ENCODE measurements at regions not wholly inside any gene's neighbourhood (a gene's known extent, or its start where the extent isn't known, plus 50 kb on each side); places are given as distances from the start of the nearest gene placed in this dataset.
"Not testable (repeated sequence)": the region's sequence is repeated elsewhere in the genome, so short reads cannot be mapped to it uniquely, and the experiment has no call there.

DNA sequence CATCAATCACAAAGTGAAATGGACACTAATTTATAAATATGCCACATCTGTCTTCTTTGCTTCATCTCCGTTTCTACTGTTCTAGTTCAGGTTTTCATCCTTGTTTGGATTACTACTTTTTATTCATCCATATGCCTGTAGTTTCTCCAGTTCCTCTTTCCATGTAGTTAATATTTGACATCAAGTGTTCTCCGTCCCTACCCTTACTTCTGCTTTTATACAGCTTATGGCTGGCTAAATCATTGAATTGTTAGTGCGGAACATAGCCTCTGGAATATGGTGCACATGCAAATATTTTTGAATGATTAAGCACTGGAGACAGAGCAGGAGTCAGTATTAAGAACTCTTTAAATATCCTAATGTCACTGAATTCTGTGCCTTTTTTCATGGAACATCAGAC lies 230.0 kb upstream of the PPP1R3A start:
- H3K27me3 Mint-ChIP-seq (ENCODE audit: low read depth) = no peaks in the 10 kb centered on the region
- no peaks in the 10 kb centered on the region for H3K9me3 Mint-ChIP-seq
- H3K36me3 Mint-ChIP-seq (ENCODE audit: insufficient read depth) = no peaks in the 10 kb centered on the region
- no peak for ATAC-seq
- no peak overlapping the region for H3K4me3 Mint-ChIP-seq
- no peaks in the 10 kb centered on the region for H3K4me1 Mint-ChIP-seq (ENCODE audit: low read depth)
- no peak for DNase-seq

DNA sequence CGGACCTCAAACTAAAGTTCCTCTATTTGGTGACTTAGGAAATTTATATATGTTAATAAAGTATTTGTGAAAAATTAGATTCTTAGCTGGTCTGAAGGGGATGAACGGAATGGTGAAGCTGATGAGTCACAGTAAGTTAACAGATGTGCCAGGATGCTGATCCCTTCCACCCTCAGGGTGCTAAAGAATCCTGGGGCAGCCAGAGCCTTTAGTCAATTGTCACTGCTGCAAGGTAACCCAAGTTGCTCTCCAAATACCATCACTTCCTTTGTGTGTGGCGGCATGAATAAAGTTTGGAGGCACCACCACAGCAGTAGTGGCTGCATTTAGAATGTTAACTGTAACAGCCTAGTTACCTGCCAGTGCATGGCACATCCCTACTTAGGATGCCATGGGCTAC lies 222.6 kb upstream of the PPP1R3A start:
- Mint-ChIP-seq H3K4me3 (no peak overlapping the region), H3K36me3 (ENCODE audit: insufficient read depth) (no peaks in the 10 kb centered on the region), H3K27me3 (ENCODE audit: low read depth) (no peaks in the 10 kb centered on the region), H3K9me3 (no peaks in the 10 kb centered on the region), H3K4me1 (ENCODE audit: low read depth) (no peaks in the 10 kb centered on the region)
- DNase-seq (no peak), ATAC-seq (no peak)

DNA sequence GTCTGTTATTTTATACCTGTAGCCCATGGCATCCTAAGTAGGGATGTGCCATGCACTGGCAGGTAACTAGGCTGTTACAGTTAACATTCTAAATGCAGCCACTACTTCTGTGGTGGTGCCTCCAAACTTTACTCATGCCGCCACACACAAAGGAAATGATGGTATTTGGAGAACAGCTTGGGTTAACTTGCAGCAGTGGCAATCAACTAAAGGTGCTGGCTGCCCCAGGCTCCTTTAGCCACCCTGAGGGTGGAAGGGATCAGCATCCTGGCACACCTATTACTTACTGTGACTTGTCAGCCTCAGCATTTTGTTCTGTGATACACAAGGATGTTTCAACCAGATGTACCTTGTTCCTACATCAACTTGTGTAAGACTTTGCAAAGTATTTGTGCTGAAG lies 221.8 kb upstream of the PPP1R3A start:
- Mint-ChIP-seq H3K36me3 (ENCODE audit: insufficient read depth) (no peaks in the 10 kb centered on the region), H3K4me3 (no peak overlapping the region), H3K9me3 (no peaks in the 10 kb centered on the region), H3K27me3 (ENCODE audit: low read depth) (no peaks in the 10 kb centered on the region), H3K4me1 (ENCODE audit: low read depth) (no peaks in the 10 kb centered on the region)
- DNase-seq = no peak
- no peak for ATAC-seq

DNA sequence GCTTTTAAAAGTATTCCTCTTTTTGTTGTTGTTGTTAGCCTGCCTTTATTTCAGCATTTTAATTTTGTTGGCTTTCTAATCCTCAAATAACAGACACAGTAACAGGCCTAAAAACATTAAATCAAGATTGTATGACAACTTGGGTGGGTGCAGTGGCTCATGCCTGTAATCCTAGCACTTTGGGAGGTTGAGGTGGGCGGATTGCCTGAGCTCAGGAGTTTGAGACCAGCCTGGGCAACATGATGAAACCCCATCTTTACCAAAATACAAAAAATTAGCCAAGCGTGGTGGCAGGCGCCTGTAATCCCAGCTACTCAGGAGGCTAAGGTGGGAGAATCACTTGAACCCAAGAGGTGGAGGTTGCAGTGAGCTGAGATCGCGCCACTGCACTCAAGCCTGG lies 220.9 kb upstream of the PPP1R3A start:
- ATAC-seq; H3K36me3 Mint-ChIP-seq (ENCODE audit: insufficient read depth); DNase-seq; H3K4me3 Mint-ChIP-seq; H3K27me3 Mint-ChIP-seq (ENCODE audit: low read depth); H3K4me1 Mint-ChIP-seq (ENCODE audit: low read depth); H3K9me3 Mint-ChIP-seq: not testable (repeated sequence)

GRCh38 chr7:114138587-114138986 lies 219.8 kb upstream of the PPP1R3A start:
- ATAC-seq (no peak), DNase-seq (no peak)
- Mint-ChIP-seq H3K36me3 (ENCODE audit: insufficient read depth) (no peaks in the 10 kb centered on the region), H3K9me3 (no peaks in the 10 kb centered on the region), H3K27me3 (ENCODE audit: low read depth) (no peaks in the 10 kb centered on the region), H3K4me1 (ENCODE audit: low read depth) (no peaks in the 10 kb centered on the region), H3K4me3 (no peak overlapping the region)

- DNase-seq (no peak), ATAC-seq (no peak)
- Mint-ChIP-seq H3K36me3 (ENCODE audit: insufficient read depth) (no peaks in the 10 kb centered on the region), H3K9me3 (no peaks in the 10 kb centered on the region), H3K4me1 (ENCODE audit: low read depth) (no peaks in the 10 kb centered on the region), H3K4me3 (no peak overlapping the region), H3K27me3 (ENCODE audit: low read depth) (no peaks in the 10 kb centered on the region)
Measured at GRCh38 chr7:114133717-114134116, 214.9 kb upstream of the PPP1R3A start.

GRCh38 chr7:114130866-114131265 lies 212.1 kb upstream of the PPP1R3A start:
- DNase-seq (no peak), ATAC-seq (no peak)
- H3K4me3 Mint-ChIP-seq = no peak overlapping the region
- H3K36me3 Mint-ChIP-seq (ENCODE audit: insufficient read depth) = no peaks in the 10 kb centered on the region
- no peaks in the 10 kb centered on the region for H3K4me1 Mint-ChIP-seq (ENCODE audit: low read depth)
- no peaks in the 10 kb centered on the region for H3K27me3 Mint-ChIP-seq (ENCODE audit: low read depth)
- H3K9me3 Mint-ChIP-seq = no peaks in the 10 kb centered on the region

GRCh38 chr7:114128880-114129279 lies 210.1 kb upstream of the PPP1R3A start:
- H3K4me1 Mint-ChIP-seq (ENCODE audit: low read depth) = no peaks in the 10 kb centered on the region
- ATAC-seq = no peak
- no peak for DNase-seq
- H3K4me3 Mint-ChIP-seq = no peak overlapping the region
- H3K9me3 Mint-ChIP-seq = no peaks in the 10 kb centered on the region
- H3K27me3 Mint-ChIP-seq (ENCODE audit: low read depth) = peaks cover 4% of the 10 kb centered on the region
- H3K36me3 Mint-ChIP-seq (ENCODE audit: insufficient read depth) = no peaks in the 10 kb centered on the region

DNA sequence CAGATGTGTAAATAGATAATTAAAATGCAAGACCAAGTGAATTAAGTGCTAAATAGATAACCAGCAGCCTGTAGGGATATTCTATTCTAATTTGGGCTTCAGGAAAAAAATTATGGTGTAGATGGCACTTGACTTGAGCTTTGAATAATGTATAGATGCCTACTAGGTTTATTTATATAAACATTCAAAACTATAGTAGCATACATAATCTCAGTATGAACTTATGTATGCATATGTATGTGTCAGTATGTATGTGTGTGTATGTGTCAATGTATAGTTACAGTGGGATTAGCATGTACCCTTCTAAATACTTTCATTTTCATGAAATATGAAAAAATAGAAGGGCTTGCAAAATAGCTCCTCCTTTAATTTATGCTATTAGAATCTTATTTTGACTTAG lies 207.3 kb upstream of the PPP1R3A start:
- Mint-ChIP-seq H3K9me3 (no peaks in the 10 kb centered on the region), H3K4me3 (no peak overlapping the region), H3K4me1 (ENCODE audit: low read depth) (no peaks in the 10 kb centered on the region), H3K36me3 (ENCODE audit: insufficient read depth) (no peaks in the 10 kb centered on the region), H3K27me3 (ENCODE audit: low read depth) (peaks cover 4% of the 10 kb centered on the region)
- no peak for DNase-seq
- no peak for ATAC-seq

GRCh38 chr7:114112806-114113205 lies 194.0 kb upstream of the PPP1R3A start:
- Mint-ChIP-seq H3K9me3 (no peaks in the 10 kb centered on the region), H3K27me3 (ENCODE audit: low read depth) (no peaks in the 10 kb centered on the region), H3K36me3 (ENCODE audit: insufficient read depth) (no peaks in the 10 kb centered on the region), H3K4me1 (ENCODE audit: low read depth) (no peaks in the 10 kb centered on the region), H3K4me3 (no peak overlapping the region)
- ATAC-seq (no peak), DNase-seq (no peak)

DNA sequence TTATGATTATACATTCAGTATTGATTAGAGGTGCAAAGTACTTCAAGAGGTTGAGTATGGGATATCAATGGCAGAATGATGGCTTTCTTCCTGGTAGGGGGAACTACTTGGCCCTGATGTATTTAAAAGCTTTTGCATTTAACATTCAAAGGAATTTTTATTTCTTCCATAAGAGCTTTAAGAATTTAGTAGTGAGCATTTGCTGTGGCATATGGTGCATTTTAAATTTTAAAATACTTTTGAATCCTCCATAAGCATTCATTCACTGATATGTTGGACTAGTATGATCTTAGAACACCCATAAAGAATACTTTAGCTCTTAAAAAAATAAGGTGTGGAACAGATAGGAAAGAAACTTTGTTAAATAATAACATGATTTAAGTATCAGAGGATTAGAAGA lies 191.9 kb upstream of the PPP1R3A start:
- no peaks in the 10 kb centered on the region for H3K9me3 Mint-ChIP-seq
- no peaks in the 10 kb centered on the region for H3K27me3 Mint-ChIP-seq (ENCODE audit: low read depth)
- no peaks in the 10 kb centered on the region for H3K36me3 Mint-ChIP-seq (ENCODE audit: insufficient read depth)
- ATAC-seq (no peak), DNase-seq (no peak)
- no peak overlapping the region for H3K4me3 Mint-ChIP-seq
- H3K4me1 Mint-ChIP-seq (ENCODE audit: low read depth) = no peaks in the 10 kb centered on the region

DNA sequence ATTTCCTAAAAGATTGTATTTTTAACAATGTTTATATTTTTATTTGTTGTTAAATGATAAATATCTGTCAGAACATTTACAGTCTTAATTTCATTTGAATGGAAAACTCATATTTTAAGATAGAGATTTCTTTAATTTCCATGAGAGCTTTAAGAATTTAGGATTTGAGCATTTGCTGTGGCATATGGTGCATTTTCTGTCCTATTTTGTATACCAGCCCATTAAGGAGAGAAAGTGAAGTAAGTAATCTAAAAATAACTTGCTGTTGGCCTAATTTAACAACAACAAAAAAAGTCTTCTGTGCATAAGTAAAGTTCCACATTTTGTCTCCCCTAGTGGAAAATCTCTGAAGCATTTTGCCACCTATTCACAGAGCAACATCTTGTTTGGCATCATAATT lies 190.9 kb upstream of the PPP1R3A start:
- DNase-seq (no peak), ATAC-seq (no peak)
- Mint-ChIP-seq H3K9me3 (no peaks in the 10 kb centered on the region), H3K4me1 (ENCODE audit: low read depth) (no peaks in the 10 kb centered on the region), H3K36me3 (ENCODE audit: insufficient read depth) (no peaks in the 10 kb centered on the region), H3K27me3 (ENCODE audit: low read depth) (no peaks in the 10 kb centered on the region), H3K4me3 (no peak overlapping the region)

- Mint-ChIP-seq H3K27me3 (ENCODE audit: low read depth) (no peaks in the 10 kb centered on the region), H3K4me3 (no peak overlapping the region), H3K9me3 (no peaks in the 10 kb centered on the region), H3K36me3 (ENCODE audit: insufficient read depth) (no peaks in the 10 kb centered on the region), H3K4me1 (ENCODE audit: low read depth) (no peaks in the 10 kb centered on the region)
- ATAC-seq (no peak), DNase-seq (no peak)
Measured at GRCh38 chr7:114109304-114109703, 190.5 kb upstream of the PPP1R3A start.

DNA sequence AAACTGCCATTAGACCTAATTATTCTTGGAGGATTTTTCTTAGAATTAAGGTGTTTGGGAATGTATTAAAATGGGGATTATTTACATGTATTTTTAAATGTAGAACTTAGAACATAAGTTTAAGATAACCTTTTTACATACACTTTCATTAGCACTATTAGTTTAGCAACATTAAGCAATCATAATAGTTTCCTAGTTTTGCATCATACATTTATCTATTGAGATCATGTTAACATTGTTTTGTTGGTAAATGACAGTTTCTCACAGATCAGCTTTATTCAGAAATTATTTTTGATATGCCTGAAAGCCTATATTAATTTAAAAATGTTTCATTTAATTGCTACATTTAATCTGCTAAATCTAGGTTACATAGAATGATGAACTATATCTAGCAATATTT lies 189.7 kb upstream of the PPP1R3A start:
- Mint-ChIP-seq H3K27me3 (ENCODE audit: low read depth) (no peaks in the 10 kb centered on the region), H3K9me3 (no peaks in the 10 kb centered on the region), H3K36me3 (ENCODE audit: insufficient read depth) (no peaks in the 10 kb centered on the region), H3K4me3 (no peak overlapping the region), H3K4me1 (ENCODE audit: low read depth) (no peaks in the 10 kb centered on the region)
- DNase-seq (no peak), ATAC-seq (no peak)

DNA sequence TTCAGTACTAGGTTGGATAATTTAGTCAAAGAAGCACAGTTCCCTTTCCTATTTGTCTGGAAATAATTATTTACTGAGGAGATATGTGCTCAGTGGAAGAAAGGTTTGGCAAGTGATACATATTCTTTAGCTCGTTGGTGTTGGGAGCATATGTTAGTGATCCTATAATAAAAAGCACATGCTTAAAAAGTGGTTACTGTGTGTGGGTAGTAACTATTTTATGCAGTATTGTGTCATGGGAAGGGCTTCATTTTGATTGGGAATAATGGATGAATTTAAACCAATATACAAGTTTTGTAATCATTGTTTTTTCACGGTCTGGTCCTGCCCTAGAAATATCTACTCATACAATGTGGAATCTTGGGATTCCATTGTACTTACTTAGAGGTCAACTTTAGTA lies 188.7 kb upstream of the PPP1R3A start:
- Mint-ChIP-seq H3K4me3 (no peak overlapping the region), H3K4me1 (ENCODE audit: low read depth) (no peaks in the 10 kb centered on the region), H3K9me3 (no peaks in the 10 kb centered on the region), H3K27me3 (ENCODE audit: low read depth) (no peaks in the 10 kb centered on the region), H3K36me3 (ENCODE audit: insufficient read depth) (no peaks in the 10 kb centered on the region)
- ATAC-seq (no peak), DNase-seq (no peak)

- ATAC-seq (no peak), DNase-seq (no peak)
- no peaks in the 10 kb centered on the region for H3K4me1 Mint-ChIP-seq (ENCODE audit: low read depth)
- no peaks in the 10 kb centered on the region for H3K36me3 Mint-ChIP-seq (ENCODE audit: insufficient read depth)
- H3K27me3 Mint-ChIP-seq (ENCODE audit: low read depth) = no peaks in the 10 kb centered on the region
- H3K9me3 Mint-ChIP-seq = no peaks in the 10 kb centered on the region
- no peak overlapping the region for H3K4me3 Mint-ChIP-seq
Measured at GRCh38 chr7:114104035-114104434, 185.2 kb upstream of the PPP1R3A start.
